ENCODE measurements at regions not wholly inside any gene's neighbourhood (a gene's known extent, or its start where the extent isn't known, plus 50 kb on each side); places are given as distances from the start of the nearest gene placed in this dataset.

GRCh38 chr4:84238247-84239090 is 260.6 kb downstream of the NKX6-1 start:
- no peak for TF ChIP-seq POLR2A (IDR thresholded peaks at IDR 0.05)
- TF ChIP-seq CTCF (IDR thresholded peaks at IDR 0.05) = no peak

Data from testis (tissue), 2 donors.